GM12891 (cell line): ENCODE measurements at regions not wholly inside any gene's neighbourhood (a gene's known extent, or its start where the extent isn't known, plus 50 kb on each side); places are given as distances from the start of the nearest gene placed in this dataset.

Source experiments
- POLR2A ChIP-seq: IDR thresholded peaks from 2 replicates; pipeline ENCODE4 v1.6.1; 2011; ENCODE audit warnings: low read depth, low read length, control low read depth
- POLR2AphosphoS5 ChIP-seq: IDR thresholded peaks from 2 replicates; pipeline ENCODE4 v1.6.1; 2011; ENCODE audit warnings: low read depth, low read length, control low read depth
- TAF1 ChIP-seq: IDR thresholded peaks from 2 replicates; pipeline ENCODE4 v1.6.1; 2011; ENCODE audit warnings: low read depth, low read length, control low read depth

- TF ChIP-seq POLR2AphosphoS5 (no peak), POLR2A (no peak), TAF1 (no peak)
Measured at GRCh38 chr20:20989081-20989480, 117.1 kb downstream of the LINC00237 start.
